MM.1S (cell line): ENCODE measurements at regions not wholly inside any gene's neighbourhood (a gene's known extent, or its start where the extent isn't known, plus 50 kb on each side); places are given as distances from the start of the nearest gene placed in this dataset.

Source experiments
- EZH2 ChIP-seq: fragments of 300-600 bp; sonication (generic); optimal IDR thresholded peaks from 2 replicates; pipeline ENCODE3; 2017; ENCODE audit warnings: low read depth, mild to moderate bottlenecking, antibody characterized with exemption, low read length, mixed read lengths
- TF ChIP-seq, protein P1 (sequence below): fragments of 300-600 bp; sonication (generic); IDR thresholded peaks from 2 replicates; pipeline ENCODE4 v1.5.1; 2016; ENCODE audit warnings: antibody characterized with exemption, low read length, mixed read lengths

DNA sequence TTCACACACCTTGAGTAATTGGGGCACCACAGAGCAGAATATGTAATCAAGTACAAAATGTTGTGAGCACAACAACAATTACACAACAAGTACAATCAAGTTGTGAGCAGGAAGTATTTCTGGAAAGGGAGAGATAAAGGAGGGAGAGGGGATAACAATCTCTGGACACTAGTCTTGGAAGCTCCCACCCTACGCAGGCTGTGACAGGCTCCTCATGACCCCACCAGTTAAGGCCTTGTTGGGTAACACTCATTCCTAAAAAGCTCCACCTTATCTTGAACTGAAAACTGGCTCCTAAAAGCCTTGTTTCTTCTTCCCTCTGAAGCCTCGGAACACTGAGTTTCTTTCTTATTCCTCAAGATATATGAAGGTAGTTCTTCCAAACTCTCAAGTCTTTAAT lies 806.0 kb downstream of the UQCRFS1 start:
- TF ChIP-seq, protein P1, sequence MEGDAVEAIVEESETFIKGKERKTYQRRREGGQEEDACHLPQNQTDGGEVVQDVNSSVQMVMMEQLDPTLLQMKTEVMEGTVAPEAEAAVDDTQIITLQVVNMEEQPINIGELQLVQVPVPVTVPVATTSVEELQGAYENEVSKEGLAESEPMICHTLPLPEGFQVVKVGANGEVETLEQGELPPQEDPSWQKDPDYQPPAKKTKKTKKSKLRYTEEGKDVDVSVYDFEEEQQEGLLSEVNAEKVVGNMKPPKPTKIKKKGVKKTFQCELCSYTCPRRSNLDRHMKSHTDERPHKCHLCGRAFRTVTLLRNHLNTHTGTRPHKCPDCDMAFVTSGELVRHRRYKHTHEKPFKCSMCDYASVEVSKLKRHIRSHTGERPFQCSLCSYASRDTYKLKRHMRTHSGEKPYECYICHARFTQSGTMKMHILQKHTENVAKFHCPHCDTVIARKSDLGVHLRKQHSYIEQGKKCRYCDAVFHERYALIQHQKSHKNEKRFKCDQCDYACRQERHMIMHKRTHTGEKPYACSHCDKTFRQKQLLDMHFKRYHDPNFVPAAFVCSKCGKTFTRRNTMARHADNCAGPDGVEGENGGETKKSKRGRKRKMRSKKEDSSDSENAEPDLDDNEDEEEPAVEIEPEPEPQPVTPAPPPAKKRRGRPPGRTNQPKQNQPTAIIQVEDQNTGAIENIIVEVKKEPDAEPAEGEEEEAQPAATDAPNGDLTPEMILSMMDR: no peak
- TF ChIP-seq EZH2: no peak
